Osteoblast (primary cell): ENCODE measurements at regions not wholly inside any gene's neighbourhood (a gene's known extent, or its start where the extent isn't known, plus 50 kb on each side); places are given as distances from the start of the nearest gene placed in this dataset.
"Not testable (repeated sequence)": the region's sequence is repeated elsewhere in the genome, so short reads cannot be mapped to it uniquely, and the experiment has no call there.

Experiments used
- DNase-seq: peaks from one replicate; pipeline ENCODE4 v3.0.0; 2011; ENCODE audit warnings: low spot score, mixed read lengths; ENCODE audit not compliant: insufficient read length; ENCODE audit errors: missing footprints
- H2AFZ ChIP-seq: 2 replicates; pipeline ENCODE4 v1.6.0; 2011; ENCODE audit warnings: mild to moderate bottlenecking, low read length
- H3K27ac ChIP-seq: 2 replicates; pipeline ENCODE4 v1.5.1; 2011; ENCODE audit warnings: mild to moderate bottlenecking, low read depth, low read length, moderate library complexity
- H3K27me3 ChIP-seq: 2 replicates; pipeline ENCODE4 v1.6.0; 2012; ENCODE audit warnings: mild to moderate bottlenecking, control low read depth, inconsistent platforms, low read length, moderate library complexity; ENCODE audit not compliant: insufficient read depth
- H3K36me3 ChIP-seq: 2 replicates; pipeline ENCODE4 v1.5.1; 2011; ENCODE audit warnings: mild to moderate bottlenecking, low read length, control low read depth, moderate library complexity; ENCODE audit not compliant: insufficient read depth
- H3K4me1 ChIP-seq: 2 replicates; pipeline ENCODE4 v1.5.1; 2011; ENCODE audit warnings: mild to moderate bottlenecking, low read length, control low read depth, moderate library complexity; ENCODE audit not compliant: insufficient read depth
- H3K4me2 ChIP-seq: 2 replicates; pipeline ENCODE4 v1.6.0; 2011; ENCODE audit warnings: mild to moderate bottlenecking, low read length; ENCODE audit not compliant: insufficient read depth
- H3K4me3 ChIP-seq: fragments of 200-600 bp; sonication (generic); 3 replicates; pipeline ENCODE4 v1.5.1; 2012; ENCODE audit warnings: mild to moderate bottlenecking, low read length, inconsistent platforms; ENCODE audit not compliant: insufficient read depth
- H3K79me2 ChIP-seq: 2 replicates; pipeline ENCODE4 v1.6.0; 2012; ENCODE audit warnings: mild to moderate bottlenecking, low read length, control low read depth, inconsistent platforms; ENCODE audit not compliant: insufficient read depth
- H3K9me3 ChIP-seq: 2 replicates; pipeline ENCODE4 v1.5.1; 2011; ENCODE audit warnings: low read depth, low read length, control low read depth
- H4K20me1 ChIP-seq: 2 replicates; pipeline ENCODE4 v1.6.0; 2012; ENCODE audit warnings: mild to moderate bottlenecking, low read length, control low read depth; ENCODE audit not compliant: insufficient read depth
- CTCF ChIP-seq: IDR thresholded peaks from 2 replicates; pipeline ENCODE4 v1.5.1; 2011; ENCODE audit warnings: mild to moderate bottlenecking, low read depth, low read length, moderate library complexity; ENCODE audit errors: extremely low read depth

GRCh38 chr6:104676679-104677078 lies 183.0 kb downstream of the HACE1 start:
- not testable (repeated sequence) for DNase-seq, H3K4me2 ChIP-seq, H3K79me2 ChIP-seq, H3K36me3 ChIP-seq, H3K9me3 ChIP-seq, H3K27me3 ChIP-seq, H3K4me1 ChIP-seq, H4K20me1 ChIP-seq, H3K27ac ChIP-seq, H2AFZ ChIP-seq, H3K4me3 ChIP-seq

- H2AFZ ChIP-seq, H3K4me3 ChIP-seq, H3K4me2 ChIP-seq, H3K36me3 ChIP-seq, H3K9me3 ChIP-seq, H4K20me1 ChIP-seq, H3K79me2 ChIP-seq, H3K4me1 ChIP-seq, H3K27ac ChIP-seq, DNase-seq, H3K27me3 ChIP-seq: not testable (repeated sequence)
Measured at GRCh38 chr6:104675161-104675560, 184.6 kb downstream of the HACE1 start.

- not testable (repeated sequence) for H3K27me3 ChIP-seq, DNase-seq, H3K9me3 ChIP-seq, H3K36me3 ChIP-seq, H3K79me2 ChIP-seq, H3K4me1 ChIP-seq, H3K4me3 ChIP-seq, H4K20me1 ChIP-seq, H2AFZ ChIP-seq, H3K4me2 ChIP-seq, H3K27ac ChIP-seq
Measured at GRCh38 chr6:104673078-104673477, 186.6 kb downstream of the HACE1 start.

GRCh38 chr6:104671591-104671891 lies 188.2 kb downstream of the HACE1 start:
- H3K4me3 ChIP-seq, H2AFZ ChIP-seq, H3K27ac ChIP-seq, H3K9me3 ChIP-seq, H3K4me2 ChIP-seq, H3K79me2 ChIP-seq, H3K36me3 ChIP-seq, H3K27me3 ChIP-seq, H4K20me1 ChIP-seq, DNase-seq, H3K4me1 ChIP-seq: not testable (repeated sequence)

GRCh38 chr6:104670834-104671590 lies 188.7 kb downstream of the HACE1 start:
- not testable (repeated sequence) for H3K27me3 ChIP-seq, H3K9me3 ChIP-seq, H3K36me3 ChIP-seq, H3K4me2 ChIP-seq, H3K27ac ChIP-seq, H3K4me1 ChIP-seq, DNase-seq, H2AFZ ChIP-seq, H3K4me3 ChIP-seq, H3K79me2 ChIP-seq, H4K20me1 ChIP-seq

GRCh38 chr6:104669483-104669882 lies 190.2 kb downstream of the HACE1 start:
- Histone ChIP-seq H3K36me3 (no peaks in the 10 kb centered on the region), H3K4me2 (no peak overlapping the region), H3K9me3 (no peaks in the 10 kb centered on the region), H2AFZ (no peak overlapping the region), H3K4me1 (no peaks in the 10 kb centered on the region), H3K4me3 (no peak overlapping the region), H3K27ac (no peak overlapping the region), H3K27me3 (no peaks in the 10 kb centered on the region), H3K79me2 (no peaks in the 10 kb centered on the region), H4K20me1 (no peaks in the 10 kb centered on the region)
- TF ChIP-seq CTCF: no peak
- DNase-seq: no peak
